GM23338 (cell line): ENCODE measurements at regions not wholly inside any gene's neighbourhood (a gene's known extent, or its start where the extent isn't known, plus 50 kb on each side); places are given as distances from the start of the nearest gene placed in this dataset.

Experiments used
- ATAC-seq: fragments of 200-7000 bp; cut with Tn5 transposase; 3 replicates; pipeline ENCODE4 v1.9.1; 2020
- DNase-seq: peaks from one replicate; pipeline ENCODE4 v3.0.0-alpha.2; 2015; ENCODE audit warnings: low spot score
- H2AFZ ChIP-seq: fragments of 200-600 bp; sonication (generic); 2 replicates; pipeline ENCODE4 v1.8.0; 2016; ENCODE audit warnings: antibody characterized with exemption, mild to moderate bottlenecking, moderate library complexity
- H3F3A ChIP-seq: fragments of 200-600 bp; sonication (generic); replicated peaks from 2 replicates; pipeline ENCODE4 v1.8.0; 2017; ENCODE audit warnings: antibody characterized with exemption, mixed run types, low read depth
- H3K27ac ChIP-seq: fragments of 200-600 bp; sonication (generic); 2 replicates; pipeline ENCODE4 v1.6.1; 2016; ENCODE audit warnings: low read depth
- H3K27me3 ChIP-seq: fragments of 200-600 bp; sonication (generic); 2 replicates; pipeline ENCODE4 v1.8.0; 2016; ENCODE audit warnings: mild to moderate bottlenecking, mixed run types, moderate library complexity; ENCODE audit not compliant: insufficient read depth
- H3K36me3 ChIP-seq: fragments of 200-600 bp; sonication (generic); 2 replicates; pipeline ENCODE4 v1.8.0; 2016; ENCODE audit warnings: mild to moderate bottlenecking; ENCODE audit not compliant: insufficient read depth
- H3K4me1 ChIP-seq: fragments of 200-600 bp; sonication (generic); 2 replicates; pipeline ENCODE4 v1.8.0; 2016; ENCODE audit warnings: mild to moderate bottlenecking, moderate library complexity; ENCODE audit not compliant: insufficient read depth
- H3K4me2 ChIP-seq: fragments of 200-600 bp; sonication (generic); 2 replicates; pipeline ENCODE4 v1.7.1; 2017; ENCODE audit warnings: mixed run types
- H3K4me3 ChIP-seq: fragments of 200-600 bp; sonication (generic); 2 replicates; pipeline ENCODE4 v1.6.1; 2016; ENCODE audit warnings: mixed run types
- H3K79me2 ChIP-seq: fragments of 200-600 bp; sonication (generic); replicated peaks from 2 replicates; pipeline ENCODE4 v1.8.0; 2017; ENCODE audit warnings: mild to moderate bottlenecking; ENCODE audit not compliant: insufficient read depth
- H3K9me2 ChIP-seq: fragments of 200-600 bp; sonication (generic); 2 replicates; pipeline ENCODE4 v1.8.0; 2017; ENCODE audit not compliant: insufficient read depth
- H4K20me1 ChIP-seq: fragments of 200-600 bp; sonication (generic); replicated peaks from 2 replicates; pipeline ENCODE4 v1.8.0; 2017; ENCODE audit warnings: mild to moderate bottlenecking; ENCODE audit not compliant: insufficient read depth
- H3K27ac Mint-ChIP-seq: 2 replicates; pipeline ENCODE4 v1.8.0; 2020; ENCODE audit warnings: inconsistent platforms, mild to moderate bottlenecking, moderate library complexity, mixed read lengths
- H3K27me3 Mint-ChIP-seq: 3 replicates; pipeline ENCODE4 v1.8.0; 2022; ENCODE audit warnings: low read depth, mild to moderate bottlenecking, moderate library complexity, mixed read lengths, inconsistent platforms; ENCODE audit not compliant: insufficient read depth, poor library complexity
- H3K36me3 Mint-ChIP-seq: 3 replicates; pipeline ENCODE4 v1.8.0; 2021; ENCODE audit warnings: low read depth, mild to moderate bottlenecking, inconsistent platforms, moderate library complexity, mixed read lengths
- H3K4me1 Mint-ChIP-seq: 3 replicates; pipeline ENCODE4 v1.8.0; 2020; ENCODE audit warnings: mild to moderate bottlenecking, inconsistent platforms, mixed read lengths
- H3K4me3 Mint-ChIP-seq: 3 replicates; pipeline ENCODE4 v1.8.0; 2021; ENCODE audit warnings: moderate library complexity, mild to moderate bottlenecking, inconsistent platforms, mixed read lengths
- H3K9me3 Mint-ChIP-seq: 3 replicates; pipeline ENCODE4 v1.8.0; 2020; ENCODE audit warnings: moderate library complexity, mild to moderate bottlenecking, inconsistent platforms, mixed read lengths
- CREB1 ChIP-seq: fragments of 250-450 bp; sonication (Bioruptor Pico); IDR thresholded peaks from 2 replicates; pipeline ENCODE4 v1.5.0; 2020; ENCODE audit warnings: low read depth, mild to moderate bottlenecking, moderate library complexity
- CTCF ChIP-seq, 2 experiments: fragments of 200-600 bp in 1 of 2; sonication (generic) in 1 of 2; conservative IDR thresholded peaks; 2 replicates each; pipeline versions ENCODE4 v1.5.1 to v1.6.1; 2016 to 2017; ENCODE audit warnings: antibody characterized with exemption in 2 of 2, low read depth in 2 of 2, mild to moderate bottlenecking in 2 of 2, moderate library complexity in 1 of 2
- ETS1 ChIP-seq: IDR thresholded peaks from 2 replicates; pipeline ENCODE4 v1.6.1; 2016; ENCODE audit warnings: antibody characterized with exemption
- EZH2phosphoT487 ChIP-seq: fragments of 200-600 bp; sonication (generic); IDR thresholded peaks from one replicate; pipeline ENCODE4 v1.8.1; 2018; ENCODE audit warnings: antibody characterized with exemption; ENCODE audit not compliant: unreplicated experiment
- NANOG ChIP-seq: IDR thresholded peaks from 2 replicates; pipeline ENCODE4 v1.6.1; 2016; ENCODE audit warnings: antibody characterized with exemption, borderline replicate concordance
- REST ChIP-seq: IDR thresholded peaks from one replicate; pipeline ENCODE4 v1.6.1; 2018; ENCODE audit warnings: antibody characterized with exemption; ENCODE audit not compliant: unreplicated experiment
- ZNF114 ChIP-seq: fragments of 250-450 bp; sonication (Bioruptor Pico); IDR thresholded peaks from 2 replicates; pipeline ENCODE4 v1.5.0; 2020; ENCODE audit warnings: mild to moderate bottlenecking, moderate library complexity
- ZNF462 ChIP-seq: fragments of 250-450 bp; sonication (Bioruptor Pico); IDR thresholded peaks from 2 replicates; pipeline ENCODE4 v1.5.0; 2020; ENCODE audit warnings: mild to moderate bottlenecking, moderate library complexity

- TF ChIP-seq ZNF462 (CRISPR knock-in tag) (no peak), REST (no peak), NANOG (no peak)
Measured at GRCh38 chr7:7060828-7061599, 121.3 kb upstream of the C1GALT1 start (continued).

GRCh38 chr7:7077945-7078344, 104.4 kb upstream of the C1GALT1 start:
- no peaks in the 10 kb centered on the region for H4K20me1 ChIP-seq
- no peak overlapping the region for H3K27ac ChIP-seq
- H3K27me3 ChIP-seq, result no peaks in the 10 kb centered on the region
- H2AFZ ChIP-seq, result no peak overlapping the region
- Mint-ChIP-seq H3K4me1 (no peaks in the 10 kb centered on the region), H3K27me3 (peaks cover 4% of the 10 kb centered on the region), H3K27ac (no peak overlapping the region), H3K9me3 (no peaks in the 10 kb centered on the region), H3K4me3 (no peak overlapping the region), H3K36me3 (no peaks in the 10 kb centered on the region)
- H3F3A ChIP-seq, result no peaks in the 10 kb centered on the region
- no peak overlapping the region for H3K4me2 ChIP-seq
- no peaks in the 10 kb centered on the region for H3K36me3 ChIP-seq
- 0 out of 2 replicates have a peak, but pooled peaks cover 8% of the 10 kb centered on the region for H3K9me2 ChIP-seq
- H3K4me1 ChIP-seq, result no peaks in the 10 kb centered on the region
- no peak overlapping the region for H3K4me3 ChIP-seq
- DNase-seq (no peak), ATAC-seq (no peak)
- H3K79me2 ChIP-seq, result no peaks in the 10 kb centered on the region
- no peak for TF ChIP-seq CREB1 (CRISPR knock-in tag)
- TF ChIP-seq CTCF (conservative IDR thresholded peaks at IDR 0.05; ENCODE audit: low read depth in 2 of 2), result no peak
- TF ChIP-seq ZNF114 (CRISPR knock-in tag), result no peak
- TF ChIP-seq EZH2phosphoT487, result no peak
- TF ChIP-seq ETS1, result no peak
